GM12878 (cell line): ENCODE measurements at regions not wholly inside any gene's neighbourhood (a gene's known extent, or its start where the extent isn't known, plus 50 kb on each side); places are given as distances from the start of the nearest gene placed in this dataset.

Source experiments
- BCL3 ChIP-seq: IDR thresholded peaks from 2 replicates; pipeline ENCODE4 v1.6.1; 2011; ENCODE audit warnings: borderline replicate concordance, low read depth, mild to moderate bottlenecking, moderate library complexity, low read length; ENCODE audit not compliant: insufficient read depth, poor library complexity, severe bottlenecking
- BHLHE40 ChIP-seq, 2 experiments: fragments of 450-650 bp in 1 of 2; IDR thresholded peaks; 2 replicates each; pipeline ENCODE4 v1.6.1; 2011 to 2017; ENCODE audit warnings: low read depth in 2 of 2, borderline replicate concordance in 1 of 2, improper control_type of control experiment in 1 of 2, low read length in 1 of 2, mild to moderate bottlenecking in 1 of 2
- CBFB ChIP-seq: IDR thresholded peaks from 2 replicates; pipeline ENCODE4 v1.6.1; 2016; ENCODE audit warnings: antibody characterized with exemption, low read depth
- CTCF ChIP-seq, 3 experiments: IDR thresholded peaks in 2 of 3; conservative IDR thresholded peaks in 1 of 3; 2 replicates each; pipeline ENCODE4 v1.5.1; 2011; ENCODE audit warnings: low read depth in 3 of 3, low read length in 3 of 3, mild to moderate bottlenecking in 3 of 3, control low read depth in 2 of 3, moderate library complexity in 2 of 3, inconsistent platforms in 1 of 3, mixed read lengths in 1 of 3; ENCODE audit not compliant: control insufficient read depth in 2 of 3, insufficient read depth in 1 of 3; ENCODE audit errors: extremely low read depth in 1 of 3
- CUX1 ChIP-seq: IDR thresholded peaks from 2 replicates; pipeline ENCODE4 v1.6.1; 2012; ENCODE audit warnings: improper control_type of control experiment, low read depth, low read length; ENCODE audit not compliant: insufficient replicate concordance
- MAX ChIP-seq: IDR thresholded peaks from 2 replicates; pipeline ENCODE4 v1.6.1; 2012; ENCODE audit warnings: low read depth, low read length, improper control_type of control experiment
- POLR2A ChIP-seq: IDR thresholded peaks from 2 replicates; pipeline ENCODE4 v1.6.1; 2011; ENCODE audit warnings: low read depth, mild to moderate bottlenecking, low read length
- SMC3 ChIP-seq: IDR thresholded peaks from 2 replicates; pipeline ENCODE4 v1.6.1; 2011; ENCODE audit warnings: low read length, improper control_type of control experiment, borderline replicate concordance
- YY1 ChIP-seq: IDR thresholded peaks from 2 replicates; pipeline ENCODE4 v1.6.1; 2011; ENCODE audit warnings: low read depth, mild to moderate bottlenecking, low read length
- ZNF384 ChIP-seq: IDR thresholded peaks from 2 replicates; pipeline ENCODE4 v1.6.1; 2012; ENCODE audit warnings: low read depth, mild to moderate bottlenecking, low read length, improper control_type of control experiment, borderline replicate concordance

- TF ChIP-seq BHLHE40 (IDR thresholded peaks at IDR 0.05; ENCODE audit: borderline replicate concordance in 1 of 2, low read depth in 2 of 2, low read length in 1 of 2) (no peak), MAX (no peak), ZNF384 (no peak), CUX1 (no peak), POLR2A (no peak), CTCF (IDR thresholded peaks at IDR 0.05 in 2 of 3, conservative IDR thresholded peaks at IDR 0.05 in 1 of 3; ENCODE audit: control insufficient read depth in 2 of 3, extremely low read depth in 1 of 3, insufficient read depth in 1 of 3, low read depth in 3 of 3, low read length in 3 of 3) (no peak), CBFB (no peak), BCL3 (no peak), SMC3 (no peak), YY1 (no peak)
Observed at GRCh38 chr21:43300496-43301408, 126.2 kb downstream of the SIK1 start.
